ENCODE measurements at regions not wholly inside any gene's neighbourhood (a gene's known extent, or its start where the extent isn't known, plus 50 kb on each side); places are given as distances from the start of the nearest gene placed in this dataset.

DNA sequence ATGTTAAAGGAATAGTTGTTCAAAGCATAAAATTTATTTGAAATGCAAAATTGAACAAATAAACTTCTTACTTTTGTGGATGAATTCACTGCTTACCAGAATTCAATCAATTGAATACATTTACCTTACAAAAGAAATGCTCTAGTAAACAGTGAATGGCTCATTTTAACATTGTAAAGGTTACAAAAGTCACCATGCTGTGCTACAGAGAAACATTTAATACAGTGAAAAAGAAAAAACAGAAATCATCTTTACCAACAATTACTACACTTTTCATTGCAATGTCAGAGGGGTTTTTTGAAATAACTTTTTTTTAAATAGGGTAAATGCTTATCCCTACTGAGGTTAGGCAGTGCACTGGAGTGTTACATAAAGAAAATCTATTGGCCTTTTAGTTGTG is 853.0 kb downstream of the NCAM2 start:
- no peak for ATAC-seq
- intact Hi-C loops (cut with DNase I) = loop anchor here in 1 of 10 donors (10.0 kb wide), 1 partner anchor 64 kb away; no protein-coding TSS in a partner anchor
- H3K4me3 ChIP-seq = no peak overlapping the region

DNA sequence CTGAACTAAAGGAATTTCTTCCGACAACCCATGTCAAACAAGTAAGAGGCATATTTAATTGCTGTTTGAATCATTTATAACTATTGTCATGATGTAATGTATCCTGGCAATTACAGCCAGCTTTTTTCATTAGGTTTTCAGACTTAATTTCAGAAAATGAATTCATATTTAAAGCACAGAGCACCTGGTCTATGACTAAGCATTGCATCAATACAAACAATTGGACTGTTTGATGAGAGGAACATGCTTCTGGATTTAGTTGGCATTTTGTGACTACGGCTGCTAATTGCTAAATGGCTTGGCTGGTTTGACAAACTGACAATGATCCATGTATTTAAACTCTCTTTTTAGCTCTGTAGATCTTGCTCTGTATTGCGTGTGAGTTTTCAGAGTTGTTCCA is 853.4 kb downstream of the NCAM2 start:
- ATAC-seq = no peak
- TF ChIP-seq, protein P1, sequence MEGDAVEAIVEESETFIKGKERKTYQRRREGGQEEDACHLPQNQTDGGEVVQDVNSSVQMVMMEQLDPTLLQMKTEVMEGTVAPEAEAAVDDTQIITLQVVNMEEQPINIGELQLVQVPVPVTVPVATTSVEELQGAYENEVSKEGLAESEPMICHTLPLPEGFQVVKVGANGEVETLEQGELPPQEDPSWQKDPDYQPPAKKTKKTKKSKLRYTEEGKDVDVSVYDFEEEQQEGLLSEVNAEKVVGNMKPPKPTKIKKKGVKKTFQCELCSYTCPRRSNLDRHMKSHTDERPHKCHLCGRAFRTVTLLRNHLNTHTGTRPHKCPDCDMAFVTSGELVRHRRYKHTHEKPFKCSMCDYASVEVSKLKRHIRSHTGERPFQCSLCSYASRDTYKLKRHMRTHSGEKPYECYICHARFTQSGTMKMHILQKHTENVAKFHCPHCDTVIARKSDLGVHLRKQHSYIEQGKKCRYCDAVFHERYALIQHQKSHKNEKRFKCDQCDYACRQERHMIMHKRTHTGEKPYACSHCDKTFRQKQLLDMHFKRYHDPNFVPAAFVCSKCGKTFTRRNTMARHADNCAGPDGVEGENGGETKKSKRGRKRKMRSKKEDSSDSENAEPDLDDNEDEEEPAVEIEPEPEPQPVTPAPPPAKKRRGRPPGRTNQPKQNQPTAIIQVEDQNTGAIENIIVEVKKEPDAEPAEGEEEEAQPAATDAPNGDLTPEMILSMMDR (IDR thresholded peaks at IDR 0.05) = no peak
- TF ChIP-seq POLR2A (IDR thresholded peaks at IDR 0.05) = no peak
- 59 to 70% (median 66%) methylated on average over 3 of the region's 3 CpGs for WGBS, 4 donors

More for the DNA sequence above, 853.0 kb downstream of the NCAM2 start:
- no peaks in the 10 kb centered on the region for H3K36me3 ChIP-seq
- H3K27me3 ChIP-seq = no peaks in the 10 kb centered on the region
- no peak for DNase-seq
- H3K27ac ChIP-seq = no peak overlapping the region
- TF ChIP-seq, protein P1 (IDR thresholded peaks at IDR 0.05) = no peak
- TF ChIP-seq POLR2A (IDR thresholded peaks at IDR 0.05) = no peak
- no peaks in the 10 kb centered on the region for H3K4me1 ChIP-seq
- H3K9me3 ChIP-seq = peaks cover 0 to 11% (median 0%) of the 10 kb centered on the region in 12 donors

DNA sequence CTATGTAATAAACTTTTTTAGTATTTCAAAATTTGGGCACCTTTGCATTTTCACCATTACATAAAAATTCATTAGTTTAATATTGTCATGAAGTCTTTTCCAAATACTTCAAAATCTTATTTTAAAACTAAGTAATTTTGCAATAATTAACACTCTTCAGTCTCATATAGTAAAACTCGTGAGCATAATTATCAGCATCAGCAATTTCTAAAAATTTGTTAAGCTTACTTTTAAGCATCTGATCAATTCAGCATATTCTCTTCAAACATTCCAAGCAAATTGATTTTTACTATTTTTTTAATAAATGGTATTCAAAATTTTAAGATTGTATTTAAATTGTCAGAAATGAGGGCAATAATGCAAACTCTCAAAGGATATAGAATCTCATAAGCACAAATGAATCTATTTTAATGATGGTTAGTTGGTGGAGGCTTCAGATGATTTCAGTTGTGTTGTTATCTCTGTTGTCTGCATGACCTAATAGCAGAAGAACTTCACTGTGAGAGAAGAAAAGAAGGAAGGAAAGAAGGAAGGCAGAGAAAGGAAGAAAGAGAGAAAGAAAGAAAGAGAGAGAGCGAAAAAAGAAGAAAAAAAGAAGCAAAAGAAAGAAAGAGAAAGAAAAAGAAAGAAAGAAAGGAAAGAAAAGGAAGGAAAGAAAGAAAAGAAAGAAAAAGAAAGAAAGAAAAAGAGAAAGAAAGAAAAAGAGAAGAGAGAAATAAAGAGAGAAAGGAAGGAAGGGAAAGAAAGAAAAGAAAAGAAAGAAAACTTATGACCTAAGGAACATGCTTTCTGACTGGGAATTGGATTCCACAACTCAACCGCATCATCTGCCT is 860.5 kb downstream of the NCAM2 start:
- H3K36me3 ChIP-seq = no peaks in the 10 kb centered on the region
- peaks cover 0 to 8% (median 0%) of the 10 kb centered on the region in 12 donors for H3K4me1 ChIP-seq
- no peak for DNase-seq
- peaks cover 0 to 11% (median 0%) of the 10 kb centered on the region in 12 donors for H3K9me3 ChIP-seq
- H3K4me3 ChIP-seq = no peak overlapping the region
- 88 to 91% (median 91%) methylated on average over 3 of the region's 3 CpGs for WGBS, 4 donors
- no peaks in the 10 kb centered on the region for H3K27me3 ChIP-seq
- ATAC-seq = no peak
- TF ChIP-seq, protein P1 (IDR thresholded peaks at IDR 0.05) = no peak
- TF ChIP-seq POLR2A (IDR thresholded peaks at IDR 0.05) = no peak
- intact Hi-C loops (cut with DNase I) = loop anchor here in 1 of 10 donors (10.0 kb wide), 1 partner anchor 56 kb away; no protein-coding TSS in a partner anchor
- H3K27ac ChIP-seq = no peak overlapping the region

More for the DNA sequence above, 853.4 kb downstream of the NCAM2 start:
- no peak overlapping the region for H3K27ac ChIP-seq
- H3K27me3 ChIP-seq = no peaks in the 10 kb centered on the region
- H3K9me3 ChIP-seq = peaks cover 0 to 11% (median 0%) of the 10 kb centered on the region in 12 donors
- intact Hi-C loops (cut with DNase I) = loop anchor here in 1 of 10 donors (10.0 kb wide), 1 partner anchor 63 kb away; no protein-coding TSS in a partner anchor
- no peak for DNase-seq
- no peaks in the 10 kb centered on the region for H3K4me1 ChIP-seq
- no peak overlapping the region for H3K4me3 ChIP-seq
- no peaks in the 10 kb centered on the region for H3K36me3 ChIP-seq

DNA sequence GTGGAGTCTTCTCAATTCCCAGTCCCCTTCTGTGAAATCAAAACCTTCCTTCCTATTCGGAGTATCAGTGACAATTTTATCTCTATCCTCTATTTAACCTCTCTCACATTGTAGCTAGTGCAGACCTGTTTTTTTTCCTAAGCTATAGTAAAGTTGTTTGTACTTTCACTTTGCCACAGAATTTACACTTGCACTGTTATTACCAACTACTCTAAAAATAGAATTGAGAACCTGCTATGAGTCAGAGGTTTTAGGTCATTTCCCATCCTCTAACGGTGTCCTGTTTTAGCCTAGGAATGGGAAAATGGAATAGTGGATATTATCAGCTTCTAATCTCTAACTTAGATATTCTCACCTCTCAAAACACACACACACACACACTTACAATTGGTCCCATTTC is 862.7 kb downstream of the NCAM2 start:
- no peaks in the 10 kb centered on the region for H3K36me3 ChIP-seq
- intact Hi-C loops (cut with DNase I) = no loop called here
- DNase-seq (no peak), ATAC-seq (peak in 3 of 4 donors; percentile 42 to 82 (median 53))
- no peak overlapping the region for H3K4me3 ChIP-seq
- H3K27me3 ChIP-seq = no peaks in the 10 kb centered on the region
- peaks cover 0 to 2% (median 0%) of the 10 kb centered on the region in 12 donors for H3K9me3 ChIP-seq
- peaks cover 0 to 8% (median 0%) of the 10 kb centered on the region in 12 donors for H3K4me1 ChIP-seq
- TF ChIP-seq POLR2A (IDR thresholded peaks at IDR 0.05) = no peak
- TF ChIP-seq, protein P1 (IDR thresholded peaks at IDR 0.05) = no peak
- H3K27ac ChIP-seq = no peak overlapping the region
- WGBS, 4 donors = 12 to 23% (median 17%) methylated on average over 2 of the region's 2 CpGs
